Ascending aorta (tissue), 2 donors: ENCODE measurements at regions not wholly inside any gene's neighbourhood (a gene's known extent, or its start where the extent isn't known, plus 50 kb on each side); places are given as distances from the start of the nearest gene placed in this dataset.

Experiments
- DNase-seq, 2 donors: peaks; one replicate each; pipeline ENCODE4 v3.0.0-alpha.2; 2019; ENCODE audit warnings: low spot score in 2 of 2
- H3K27ac ChIP-seq, 2 donors: fragments of 200-600 bp; sonication (generic); one replicate each; pipeline ENCODE4 v1.5.1; 2016 to 2017; ENCODE audit warnings: mild to moderate bottlenecking in 1 of 2
- H3K27me3 ChIP-seq: fragments of 200-600 bp; sonication (generic); one replicate; pipeline ENCODE4 v1.5.1; 2017
- H3K36me3 ChIP-seq, 2 donors: fragments of 200-600 bp; sonication (generic); one replicate each; pipeline ENCODE4 v1.5.1; 2016
- H3K4me1 ChIP-seq, 2 donors: fragments of 200-600 bp; sonication (generic); one replicate each; pipeline ENCODE4 v1.5.1; 2016 to 2017; ENCODE audit warnings: mild to moderate bottlenecking in 1 of 2
- H3K4me3 ChIP-seq, 2 donors: fragments of 200-600 bp; sonication (generic); one replicate each; pipeline ENCODE4 v1.5.1; 2016 to 2017; ENCODE audit warnings: mild to moderate bottlenecking in 1 of 2
- H3K9me3 ChIP-seq, 2 donors: fragments of 200-600 bp; sonication (generic); one replicate each; pipeline ENCODE4 v1.5.1; 2016
- CTCF ChIP-seq, 3 experiments: fragments of 200-600 bp in 2 of 3; fragments of 450-650 bp in 1 of 3; sonication (generic) in 2 of 3; IDR thresholded peaks; one replicate each; pipeline ENCODE4 v1.5.1; 2016 to 2019; ENCODE audit warnings: antibody characterized with exemption in 3 of 3, mild to moderate bottlenecking in 1 of 3, moderate library complexity in 1 of 3
- intact Hi-C: fragments of 100-400 bp; cut with DNase I; formaldehyde crosslinking; loops from one replicate; pipeline ENCODE4 v1.15.1; 2023

GRCh38 chr2:72040629-72041571 is 106.8 kb downstream of the CYP26B1 start:
- no peak for TF ChIP-seq CTCF (IDR thresholded peaks at IDR 0.05)
- no peak for DNase-seq
- no peaks in the 10 kb centered on the region for H3K36me3 ChIP-seq
- intact Hi-C loops = no loop called here
- H3K4me1 ChIP-seq = no peaks in the 10 kb centered on the region
- H3K9me3 ChIP-seq = peaks cover 0 to 5% of the 10 kb centered on the region in 2 donors
- no peak overlapping the region for H3K27ac ChIP-seq
- no peak overlapping the region for H3K4me3 ChIP-seq
- H3K27me3 ChIP-seq = no peaks in the 10 kb centered on the region

GRCh38 chr2:72038524-72038923 is 109.1 kb downstream of the CYP26B1 start:
- no peaks in the 10 kb centered on the region for H3K36me3 ChIP-seq
- no peak overlapping the region for H3K27ac ChIP-seq
- H3K4me1 ChIP-seq = no peaks in the 10 kb centered on the region
- no peak overlapping the region for H3K4me3 ChIP-seq
- TF ChIP-seq CTCF (IDR thresholded peaks at IDR 0.05) = no peak
- no peaks in the 10 kb centered on the region for H3K27me3 ChIP-seq
- H3K9me3 ChIP-seq = no peaks in the 10 kb centered on the region
- intact Hi-C loops = no loop called here
- DNase-seq = no peak

GRCh38 chr2:72037261-72037666 is 110.4 kb downstream of the CYP26B1 start:
- H3K4me3 ChIP-seq = no peak overlapping the region
- DNase-seq = no peak
- H3K4me1 ChIP-seq = no peaks in the 10 kb centered on the region
- H3K27ac ChIP-seq = no peak overlapping the region
- intact Hi-C loops = no loop called here
- H3K27me3 ChIP-seq = no peaks in the 10 kb centered on the region
- no peak for TF ChIP-seq CTCF (IDR thresholded peaks at IDR 0.05)
- H3K9me3 ChIP-seq = no peaks in the 10 kb centered on the region
- no peaks in the 10 kb centered on the region for H3K36me3 ChIP-seq

- Histone ChIP-seq H3K4me3 (no peak overlapping the region), H3K27ac (no peak overlapping the region), H3K9me3 (no peaks in the 10 kb centered on the region), H3K4me1 (no peaks in the 10 kb centered on the region), H3K27me3 (no peaks in the 10 kb centered on the region), H3K36me3 (no peaks in the 10 kb centered on the region)
- intact Hi-C loops = no loop called here
- TF ChIP-seq CTCF (IDR thresholded peaks at IDR 0.05) = no peak
- DNase-seq = no peak
Measured at GRCh38 chr2:72036595-72036994, 111.1 kb downstream of the CYP26B1 start.

- Histone ChIP-seq H3K4me3 (no peak overlapping the region), H3K27me3 (no peaks in the 10 kb centered on the region), H3K4me1 (no peaks in the 10 kb centered on the region), H3K36me3 (no peaks in the 10 kb centered on the region), H3K9me3 (no peaks in the 10 kb centered on the region), H3K27ac (no peak overlapping the region)
- DNase-seq = no peak
- intact Hi-C loops = no loop called here
- no peak for TF ChIP-seq CTCF (IDR thresholded peaks at IDR 0.05)
Measured at GRCh38 chr2:72036173-72036545, 111.5 kb downstream of the CYP26B1 start.
